ENCODE measurements at regions not wholly inside any gene's neighbourhood (a gene's known extent, or its start where the extent isn't known, plus 50 kb on each side); places are given as distances from the start of the nearest gene placed in this dataset.
"Not testable (repeated sequence)": the region's sequence is repeated elsewhere in the genome, so short reads cannot be mapped to it uniquely, and the experiment has no call there.

DNA sequence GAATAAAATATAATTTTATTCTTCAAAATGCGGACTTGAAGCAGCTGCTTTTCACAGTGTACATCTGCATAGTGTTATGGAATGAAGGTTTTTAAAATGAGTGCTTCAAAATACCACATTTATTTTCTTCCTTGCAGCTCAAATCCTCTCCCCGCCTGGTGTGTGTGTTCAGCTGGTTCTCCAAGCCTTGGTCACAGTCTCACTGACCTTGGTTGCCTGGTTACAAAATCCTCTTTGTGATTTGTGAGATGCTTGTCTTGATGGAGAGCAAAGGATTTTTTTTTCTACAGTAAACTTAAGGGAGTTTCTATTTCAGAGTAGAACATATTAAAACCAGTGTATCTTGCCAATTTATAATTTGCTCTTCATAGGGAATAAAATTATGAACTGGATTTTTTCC, 139.2 kb downstream of the PCDH18 start:
- DNase-seq = peak; percentile 77

DNA sequence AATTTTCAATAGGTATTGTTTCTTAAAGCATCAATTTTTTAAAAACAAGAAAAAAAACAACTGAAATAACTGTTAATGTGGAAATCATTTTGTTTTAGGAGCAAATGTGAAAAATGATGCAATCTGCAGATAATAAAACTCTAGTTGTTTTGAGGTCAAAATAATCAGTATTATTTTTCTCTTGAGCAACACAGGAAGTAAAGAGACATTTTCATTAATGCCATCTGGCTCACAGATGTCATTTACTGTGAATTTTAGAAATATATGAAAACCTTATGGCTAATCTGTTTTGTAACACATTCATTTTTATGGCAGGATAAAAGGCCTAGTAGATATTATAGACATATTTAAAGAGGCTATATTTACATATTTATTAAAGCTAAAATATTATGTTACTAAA, 141.6 kb downstream of the PCDH18 start:
- no peak for DNase-seq

DNA sequence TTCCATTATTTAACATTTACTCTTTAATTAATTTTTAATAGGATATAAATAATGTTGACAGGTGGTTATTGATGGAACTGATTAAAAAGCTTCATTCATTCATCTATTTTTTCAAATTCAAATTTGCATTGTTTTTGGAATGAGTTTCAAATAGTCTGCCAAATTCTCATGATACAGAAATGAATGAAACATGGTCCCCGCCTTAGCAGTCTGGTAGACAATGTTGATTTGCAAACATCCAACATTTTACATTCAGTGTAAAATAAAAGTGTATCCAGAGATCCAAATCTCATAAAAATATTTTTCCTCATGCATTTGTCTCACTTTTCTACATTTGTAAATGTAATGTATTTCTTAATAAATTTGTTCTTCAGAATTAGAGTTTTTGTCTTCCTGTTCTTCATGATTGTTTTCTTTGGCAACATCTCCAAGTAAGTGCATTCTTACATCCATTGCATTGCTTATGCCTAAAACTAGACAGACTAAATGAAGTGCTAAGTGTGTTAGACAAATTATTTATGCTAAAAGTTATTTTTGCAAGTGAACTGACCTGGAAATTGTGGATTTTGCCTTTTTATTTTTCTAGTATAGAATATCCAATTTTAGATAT, 142.3 kb downstream of the PCDH18 start:
- no peak for DNase-seq

DNA sequence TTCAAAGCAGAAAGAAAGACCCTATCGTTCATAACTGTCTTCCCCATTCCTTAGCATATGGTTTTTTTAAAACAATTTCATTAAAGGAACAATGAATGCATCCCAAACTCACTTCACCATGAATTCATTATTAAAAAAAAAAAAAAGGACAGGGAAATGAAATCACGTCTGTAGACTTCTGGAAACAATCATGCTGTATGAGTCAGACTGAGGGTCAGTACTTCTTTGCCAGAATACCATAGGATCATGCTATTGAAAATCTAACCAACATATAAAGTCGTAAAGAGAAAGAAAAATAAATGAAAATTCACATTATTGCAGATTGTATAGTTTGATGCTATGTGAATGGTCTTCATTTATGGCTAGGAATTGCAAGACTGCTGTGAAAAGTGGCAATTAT, 144.4 kb downstream of the PCDH18 start:
- no peak for DNase-seq

DNA sequence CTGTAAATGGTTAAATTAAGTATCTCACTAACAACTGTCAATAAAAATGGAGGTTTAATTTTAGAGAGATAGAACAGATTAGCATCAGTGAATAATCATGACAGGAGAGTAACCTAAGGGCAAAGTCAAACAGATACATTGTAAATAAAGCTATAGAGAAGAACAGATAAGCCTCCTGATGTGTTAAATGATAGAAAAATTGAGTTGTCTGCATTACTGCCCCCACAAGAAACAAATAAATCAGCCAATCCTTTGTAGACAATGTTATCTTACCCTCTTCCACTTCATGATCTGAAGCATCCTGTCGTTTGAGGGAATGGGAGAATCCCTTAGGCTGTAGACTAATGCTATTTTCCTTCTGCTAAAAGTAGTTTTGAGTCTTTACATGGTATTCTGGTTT, 147.8 kb downstream of the PCDH18 start:
- no peak for DNase-seq

DNA sequence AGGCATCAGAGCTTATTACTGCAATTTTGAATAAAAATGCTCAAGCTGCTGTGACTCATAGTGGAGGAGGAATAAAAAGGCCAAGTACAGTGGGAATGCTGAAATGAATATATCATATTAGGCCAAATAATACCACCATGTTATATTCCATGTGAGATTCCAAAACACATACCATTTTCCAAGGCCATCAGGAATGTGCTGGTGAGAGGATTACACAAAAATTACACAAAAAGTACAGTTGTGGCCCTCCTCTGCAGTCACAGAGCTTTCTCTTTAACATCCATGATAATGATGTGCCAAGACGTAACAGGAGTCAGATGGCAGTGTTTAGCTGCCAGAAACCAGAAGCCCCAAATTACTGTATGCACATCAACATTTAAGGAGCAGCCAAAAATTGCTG, 153.5 kb downstream of the PCDH18 start:
- no peak for DNase-seq

DNA sequence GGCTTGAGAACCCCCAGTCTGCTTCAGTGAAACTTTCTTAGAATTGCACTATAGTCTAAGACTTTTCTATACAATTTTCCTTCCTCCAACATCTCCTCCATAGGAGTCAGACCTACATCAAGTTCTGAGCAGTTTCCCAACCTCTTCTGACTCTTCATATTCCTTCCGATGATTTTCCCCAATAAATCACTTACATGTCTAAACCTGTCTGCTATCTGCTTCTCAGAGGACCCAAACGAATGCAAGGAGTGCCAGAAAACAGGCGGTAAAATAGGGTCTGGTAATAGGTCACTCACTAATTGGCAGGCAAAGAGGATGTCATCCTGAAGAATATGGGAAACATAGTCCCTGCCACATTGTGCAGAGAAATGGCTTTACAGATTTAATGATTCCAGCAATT, 153.9 kb downstream of the PCDH18 start:
- no peak for DNase-seq

DNA sequence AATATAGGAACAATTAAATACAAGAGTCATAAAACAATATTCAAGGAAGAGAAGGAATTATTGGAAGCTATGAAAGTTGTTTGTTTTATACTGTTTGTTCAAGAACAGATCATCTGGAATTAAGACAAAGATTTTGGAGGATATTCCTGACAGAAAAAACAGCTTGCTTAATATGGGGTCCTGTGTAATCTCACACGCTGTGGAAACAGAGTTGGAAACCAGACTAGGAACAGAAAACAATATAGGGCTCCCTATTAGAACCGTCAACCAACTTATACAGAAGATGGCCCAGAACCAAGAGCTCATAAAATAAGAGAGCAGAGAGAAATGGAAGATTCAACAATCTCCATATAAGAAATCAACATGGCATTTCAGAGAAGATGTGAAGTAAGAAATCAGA, 156.0 kb downstream of the PCDH18 start:
- DNase-seq = no peak

DNA sequence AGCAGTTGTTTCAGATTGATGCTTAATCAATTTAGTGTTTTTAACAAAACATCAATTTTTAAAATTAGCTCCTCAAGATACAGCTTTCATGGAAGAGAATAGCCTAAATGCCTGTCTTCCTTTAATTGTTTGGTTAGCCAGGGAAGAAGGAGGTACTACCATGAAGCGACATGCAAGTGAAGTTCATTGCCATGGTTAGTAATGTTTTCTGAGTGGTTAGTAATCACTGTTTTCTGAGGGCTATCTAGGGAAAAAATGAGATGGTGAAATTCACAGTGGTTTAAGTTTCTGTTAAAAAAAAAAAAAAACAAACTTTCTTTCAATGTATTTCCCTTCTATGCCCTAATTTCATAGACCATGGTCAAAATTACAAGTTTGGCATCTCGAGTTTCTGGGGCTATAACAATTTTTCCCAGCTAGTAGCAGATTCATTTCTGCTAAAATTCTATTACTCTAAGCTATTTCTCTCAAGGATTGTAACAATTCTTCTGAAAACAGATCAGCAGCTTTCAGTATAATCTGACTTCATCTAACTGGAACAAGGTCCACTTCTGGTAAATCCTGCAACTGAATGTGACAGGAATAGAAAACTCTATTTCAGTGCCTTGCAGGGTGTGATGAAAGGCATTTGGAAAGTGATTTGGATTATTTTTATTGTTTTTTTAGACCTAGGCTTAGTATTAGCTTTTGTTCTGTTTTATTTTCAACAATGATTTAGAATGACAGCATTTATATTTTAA, 157.0 kb downstream of the PCDH18 start:
- no peak for DNase-seq

DNA sequence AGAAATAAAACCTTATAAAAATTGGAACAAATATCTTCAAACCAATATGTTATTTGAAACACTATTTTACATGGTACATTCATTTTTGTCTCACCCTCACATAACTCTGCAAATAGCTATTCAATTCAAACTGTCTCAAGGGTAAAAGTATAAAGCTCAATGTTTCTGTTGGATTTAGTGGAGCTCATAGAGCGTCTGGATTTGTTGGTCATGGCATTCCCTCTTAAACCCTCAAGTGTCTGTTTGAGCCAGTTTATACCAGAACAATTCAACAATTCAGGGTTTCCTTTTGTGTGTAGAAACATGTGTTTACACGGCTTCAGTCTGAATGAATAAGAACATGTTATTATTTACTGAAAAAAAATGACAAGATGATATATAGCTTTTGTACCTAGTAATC, 161.6 kb downstream of the PCDH18 start:
- peak; percentile 83 for DNase-seq

DNA sequence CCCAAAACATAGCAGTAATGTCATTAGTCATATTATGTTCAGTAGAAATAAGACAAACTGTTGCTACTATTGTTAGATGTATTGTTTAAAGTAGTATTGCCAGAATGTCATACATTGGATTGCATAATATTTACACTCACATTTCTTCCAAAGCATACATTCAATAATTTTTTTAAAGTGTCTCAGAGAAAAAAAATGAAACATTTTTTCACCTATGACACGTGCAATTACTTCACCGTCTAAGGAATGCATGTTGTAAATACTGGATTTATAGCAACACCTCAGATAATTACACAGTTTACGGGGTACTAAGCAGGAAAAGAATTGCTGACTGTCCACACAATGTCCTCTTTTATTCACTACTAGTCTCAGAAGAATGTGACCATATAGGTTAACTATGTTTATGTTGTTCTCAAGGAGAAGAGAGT, 162.1 kb downstream of the PCDH18 start:
- peak; percentile 40 for DNase-seq

DNA sequence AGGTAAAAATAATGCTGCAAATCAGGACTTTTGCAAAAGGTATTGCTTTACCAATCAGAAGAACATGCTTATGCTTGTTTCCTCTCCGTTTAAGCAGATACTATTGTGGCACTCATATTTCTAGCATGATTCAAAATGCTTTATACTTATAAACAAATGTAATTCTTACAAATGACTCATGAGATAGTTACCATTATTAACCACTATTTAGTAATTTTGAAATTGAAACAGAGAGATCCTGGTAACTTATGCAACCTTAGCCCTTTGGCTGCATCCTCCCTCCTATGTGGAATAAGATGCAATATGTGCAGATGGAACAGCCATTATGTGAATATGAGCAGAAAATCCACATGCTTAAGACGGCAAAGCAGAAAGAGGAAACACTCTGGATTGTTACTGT, 164.7 kb downstream of the PCDH18 start:
- no peak for DNase-seq

DNA sequence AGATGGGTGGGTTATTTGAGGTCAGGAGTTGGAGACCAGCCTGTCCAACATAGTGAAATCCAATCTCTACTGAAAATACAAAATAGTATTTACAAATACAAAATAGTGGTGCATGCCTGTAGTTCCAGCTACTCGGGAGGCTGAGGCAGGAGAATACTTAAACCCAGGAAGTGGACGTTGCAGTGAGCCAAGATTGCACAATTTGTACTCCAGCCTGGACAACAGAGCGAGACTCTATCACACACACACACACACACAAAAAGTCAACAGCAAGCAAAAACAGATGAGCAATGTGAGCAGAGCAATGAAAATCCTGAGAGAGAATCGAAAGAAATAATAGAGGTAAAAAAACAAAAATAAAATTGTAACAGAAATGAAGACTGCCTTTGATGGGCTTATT, 168.8 kb downstream of the PCDH18 start:
- DNase-seq = no peak

DNA sequence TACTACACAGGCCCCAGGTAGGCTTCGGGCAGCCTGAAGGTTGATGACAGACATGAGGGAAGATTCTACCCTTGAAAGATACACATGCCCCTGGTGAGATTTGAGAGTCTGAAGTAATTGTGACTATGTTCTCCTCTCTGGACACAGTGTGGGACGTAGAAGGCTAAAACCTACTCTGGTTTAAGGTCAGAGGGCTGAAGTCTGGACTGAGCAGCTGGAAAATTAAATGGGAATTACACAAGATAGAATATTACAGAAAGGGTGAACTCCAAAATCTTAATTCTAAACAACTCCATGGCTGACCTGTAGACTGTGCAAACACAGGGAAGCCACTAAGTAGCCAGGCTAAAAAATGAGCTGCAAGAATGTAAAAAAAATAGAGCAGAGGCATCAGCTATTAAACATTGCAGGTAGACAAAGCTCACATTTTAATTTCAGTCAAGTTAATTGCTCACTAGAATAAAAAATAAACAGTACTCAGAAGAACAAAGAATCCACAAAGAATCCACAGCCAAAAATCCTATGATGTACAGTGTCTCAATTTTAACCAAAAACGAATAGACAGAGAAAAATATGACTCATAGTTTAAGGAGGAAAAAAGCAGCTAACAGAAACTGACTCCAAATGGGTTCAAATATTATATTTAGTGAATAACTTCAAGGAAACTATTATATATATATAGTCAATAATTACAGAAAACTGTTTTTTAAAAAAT, 170.4 kb downstream of the PCDH18 start:
- DNase-seq = no peak

DNA sequence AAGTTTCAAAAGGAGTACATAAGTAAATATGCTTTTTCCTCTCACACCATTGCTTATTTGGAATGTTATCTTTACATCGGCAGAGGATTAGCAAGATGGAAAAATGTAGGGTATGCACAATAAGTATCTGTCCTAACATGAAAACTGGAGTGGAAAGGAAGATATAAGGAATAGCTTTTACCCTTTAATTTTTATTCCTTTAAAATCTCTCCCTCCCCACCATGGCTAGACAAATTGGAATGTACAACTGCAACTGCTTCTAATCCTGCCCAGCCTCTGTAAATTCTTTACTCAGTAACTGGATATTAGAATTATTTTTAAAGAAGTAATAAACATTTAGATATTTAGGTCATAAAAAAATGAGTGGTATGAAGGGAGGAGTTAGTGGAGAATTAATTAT, 171.5 kb downstream of the PCDH18 start:
- no peak for DNase-seq

DNA sequence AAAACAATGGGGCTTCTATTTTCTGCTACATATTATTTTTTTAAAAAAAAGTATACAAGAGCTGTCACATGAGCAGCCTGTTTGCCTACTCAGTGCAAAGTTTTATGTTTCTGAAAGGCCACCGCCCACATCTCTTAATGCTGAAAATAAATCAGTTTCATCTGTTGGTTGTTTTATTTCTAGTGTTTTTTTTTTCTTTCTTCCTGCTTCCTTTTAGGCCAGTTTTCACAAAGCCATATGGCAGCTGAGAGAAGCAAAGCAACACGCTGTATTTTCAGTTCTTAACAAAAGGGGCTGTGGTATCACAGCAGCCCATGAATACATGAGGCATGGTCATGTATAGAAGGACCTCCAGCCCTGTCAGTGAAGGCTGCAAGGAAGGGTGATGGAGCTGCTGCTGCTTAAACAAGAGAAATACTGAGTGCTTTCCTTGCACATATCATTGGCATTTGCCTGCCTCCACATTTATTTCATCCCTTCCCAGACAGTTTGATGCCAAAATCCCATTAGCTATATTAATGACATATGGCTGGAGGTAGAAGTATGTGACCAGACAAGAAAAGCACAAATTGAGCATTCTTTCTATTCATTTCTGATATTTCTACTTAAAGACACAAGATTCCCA, 172.5 kb downstream of the PCDH18 start:
- no peak for DNase-seq

DNA sequence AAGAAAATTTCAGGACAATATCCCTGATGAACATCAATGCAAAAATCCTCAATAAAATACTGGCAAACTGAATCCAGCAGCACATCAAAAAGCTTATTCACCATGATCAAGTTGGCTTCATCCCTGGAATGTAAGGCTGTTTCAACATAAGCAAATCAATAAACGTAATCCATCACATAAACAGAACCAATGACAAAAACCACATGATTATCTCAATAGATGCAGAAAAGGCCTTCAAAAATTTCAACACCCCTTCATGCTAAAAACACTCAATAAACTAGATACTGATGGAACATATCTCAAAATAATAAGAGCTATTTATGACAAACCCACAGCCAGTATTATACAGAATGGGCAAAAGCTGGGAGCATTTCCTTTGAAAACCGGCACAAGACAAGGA, 177.7 kb downstream of the PCDH18 start:
- DNase-seq = not testable (repeated sequence)

DNA sequence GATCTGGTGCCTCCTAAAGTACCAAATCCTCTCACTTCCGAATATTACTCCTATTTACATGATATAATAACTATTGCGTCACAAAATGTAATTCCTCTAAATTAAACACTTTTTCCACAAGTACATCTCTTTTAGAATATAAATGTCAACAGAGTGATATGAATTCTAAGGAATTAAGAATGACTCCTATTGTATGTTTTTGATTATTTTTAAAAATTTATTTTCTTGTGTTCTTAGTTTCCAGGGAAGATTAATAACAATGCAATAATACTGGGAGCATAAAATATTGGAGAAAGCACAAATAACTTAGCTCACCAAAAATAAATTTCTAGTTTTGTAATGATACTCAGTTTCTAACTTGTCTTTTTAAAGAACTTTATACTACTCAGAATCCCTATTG, 184.9 kb downstream of the PCDH18 start:
- no peak for DNase-seq

DNA sequence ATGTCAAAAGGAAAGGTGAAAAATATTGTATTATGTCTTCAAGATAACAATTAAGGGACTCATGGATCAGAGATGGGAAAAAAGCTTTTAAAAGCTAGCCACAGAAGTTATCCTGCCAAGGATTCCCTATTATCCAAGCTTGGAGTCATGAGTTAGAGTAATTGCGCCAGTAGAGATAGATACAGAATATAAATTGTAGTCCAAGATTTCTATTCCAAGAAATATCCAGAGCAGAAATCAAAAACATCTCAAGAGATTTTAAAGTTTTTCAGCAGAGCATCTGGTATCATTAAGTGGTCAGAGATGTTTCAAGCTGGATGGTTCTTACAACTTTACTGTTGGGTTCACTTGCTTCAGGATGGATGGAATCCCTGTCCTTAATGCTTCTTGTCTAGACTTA, 186.7 kb downstream of the PCDH18 start:
- DNase-seq = no peak

DNA sequence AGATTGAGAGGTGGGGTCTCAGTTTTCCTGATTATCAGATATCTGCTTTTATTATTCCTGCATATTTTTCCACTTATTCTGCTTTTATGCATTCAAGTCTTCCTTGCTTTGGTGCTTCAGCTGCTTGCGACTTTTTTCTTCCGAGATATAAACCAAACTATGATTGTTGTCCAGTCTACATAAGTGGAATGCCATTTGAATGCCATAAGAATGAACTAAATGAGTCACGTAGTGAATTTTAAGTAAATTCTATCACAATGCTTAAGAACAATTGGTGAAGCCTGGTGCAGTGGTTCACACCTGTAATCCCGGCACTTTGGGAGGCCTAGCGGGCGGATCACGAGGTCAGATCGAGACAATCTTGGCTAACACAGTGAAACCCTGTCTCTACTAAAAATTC, 189.1 kb downstream of the PCDH18 start:
- DNase-seq = no peak

DNA sequence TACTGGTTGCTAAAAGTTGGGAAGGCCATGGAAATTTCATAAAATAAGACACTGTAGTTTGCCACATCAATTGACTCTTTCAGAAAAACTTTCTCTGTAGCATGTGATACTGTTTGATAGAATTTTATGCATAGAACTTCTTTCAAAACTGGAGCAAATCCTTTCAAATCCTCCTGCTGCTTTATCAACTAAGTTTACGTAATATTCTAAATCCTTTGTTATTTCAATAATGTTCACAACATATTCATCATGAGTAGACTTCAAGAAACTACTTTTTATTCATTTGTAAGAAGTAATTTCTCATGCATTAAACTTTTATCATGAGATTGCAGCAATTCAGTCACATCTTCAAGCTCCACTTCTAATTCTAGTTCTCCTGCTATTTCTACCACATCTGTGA, 199.3 kb downstream of the PCDH18 start:
- DNase-seq = no peak

DNA sequence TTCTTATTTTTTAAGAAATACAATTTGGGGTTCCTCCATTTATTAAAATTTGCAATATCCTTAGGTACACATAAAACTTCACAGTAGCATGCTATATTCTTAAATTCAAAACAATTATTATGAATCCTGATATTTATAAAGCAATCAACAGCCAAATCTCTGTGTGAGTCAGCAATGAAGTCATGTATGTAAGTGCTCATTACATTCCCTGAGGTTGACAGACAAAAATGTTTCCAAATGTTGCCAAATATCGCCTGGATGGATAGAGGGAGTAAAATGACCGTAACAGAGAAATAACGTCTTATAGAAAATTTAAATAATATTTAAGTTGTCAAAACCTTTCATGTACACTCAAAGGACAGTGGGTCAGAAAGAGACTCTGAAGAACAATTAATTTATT, 220.0 kb downstream of the PCDH18 start:
- no peak for DNase-seq

DNA sequence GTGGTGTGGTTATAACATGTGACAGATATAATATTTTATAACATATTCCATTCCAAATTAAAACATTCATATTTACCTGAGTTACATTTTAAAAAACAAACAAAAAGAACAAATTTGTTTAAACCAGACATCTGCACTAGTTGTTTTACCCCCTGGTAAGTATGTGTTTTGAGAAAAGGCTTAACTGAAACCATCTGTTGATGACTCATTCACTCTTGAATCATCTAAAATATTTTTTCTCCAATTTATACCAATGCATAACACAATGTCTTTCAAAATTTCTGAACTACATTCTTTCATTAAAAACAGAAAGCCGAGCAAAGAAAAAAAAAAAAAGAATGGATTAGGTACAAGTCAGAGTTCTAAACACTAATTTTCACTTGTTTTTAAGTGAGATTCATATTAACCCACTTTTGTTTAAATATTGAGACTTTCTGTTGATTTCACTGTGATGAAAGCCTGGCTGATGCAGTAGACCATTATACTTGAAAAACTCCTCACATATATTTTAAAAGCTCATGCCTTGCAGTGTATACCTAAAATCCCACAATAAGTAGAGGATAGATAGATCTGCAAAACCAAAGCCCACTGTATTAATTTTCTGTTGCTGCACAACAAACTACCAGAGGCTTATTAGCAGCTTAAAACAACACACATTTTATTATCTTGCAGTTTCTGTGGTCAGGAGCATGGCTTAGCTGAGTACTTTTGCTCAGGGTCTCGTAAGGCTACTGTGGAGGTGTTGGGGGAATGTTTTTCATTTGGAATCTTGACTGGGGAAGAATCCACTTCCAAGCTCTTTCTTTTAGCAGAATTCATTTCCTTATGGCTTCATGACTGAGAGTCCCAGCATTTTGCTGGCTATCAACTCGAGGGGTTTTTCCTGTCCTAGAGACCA, 221.5 kb downstream of the PCDH18 start:
- peak; percentile 51 for DNase-seq
